ENCODE measurements at regions not wholly inside any gene's neighbourhood (a gene's known extent, or its start where the extent isn't known, plus 50 kb on each side); places are given as distances from the start of the nearest gene placed in this dataset.

- BruUV-seq (replicated peaks), result no TSS peak
- H3K27me3 ChIP-seq (replicated peaks; ENCODE audit: control insufficient read depth, insufficient read depth, low read length), result no peaks in the 10 kb centered on the region
- no peak for TF ChIP-seq CTCF (IDR thresholded peaks at IDR 0.05; ENCODE audit: insufficient read depth in 1 of 2, low read depth in 1 of 2, low read length in 1 of 2, severe bottlenecking in 1 of 2, unreplicated experiment in 1 of 2)
- no peak for DNase-seq
- no peaks in the 10 kb centered on the region for H3K9me3 ChIP-seq
- no peaks in the 10 kb centered on the region for H3K9me3 Mint-ChIP-seq (ENCODE audit: unreplicated experiment)
- H3K27ac Mint-ChIP-seq (ENCODE audit: unreplicated experiment), result no peak overlapping the region
- ChIA-PET CTCF (interaction anchor here (1.5 kb wide), 1 partner anchor 51 kb away, joined by 4 read pairs; no protein-coding TSS in a partner anchor), POLR2A (no interaction called here)
- H3K36me3 Mint-ChIP-seq (ENCODE audit: insufficient read depth, unreplicated experiment), result no peaks in the 10 kb centered on the region
- no peaks in the 10 kb centered on the region for H3K27me3 Mint-ChIP-seq (ENCODE audit: insufficient read depth, unreplicated experiment)
- peaks cover 38% of the 10 kb centered on the region for H3K4me1 ChIP-seq
- no peaks in the 10 kb centered on the region for H3K36me3 ChIP-seq (ENCODE audit: control insufficient read depth, insufficient read depth, low read length)
- peaks cover 20% of the 10 kb centered on the region for H3K4me1 Mint-ChIP-seq (ENCODE audit: low read depth, unreplicated experiment)
- H3K4me3 ChIP-seq (ENCODE audit: low read depth, low read length), result no peak overlapping the region
- intact Hi-C loops (cut with micrococcal nuclease; ENCODE audit: unreplicated experiment), result loop anchor here (2.0 to 5.0 kb wide), 2 partner anchors 14 to 51 kb away; no protein-coding TSS in a partner anchor
- no peak overlapping the region for H3K4me3 Mint-ChIP-seq (ENCODE audit: unreplicated experiment)
These were observed 66.9 kb upstream of the DOCK1 start for GRCh38 chr10:126838316-126838715.

- Mint-ChIP-seq H3K27ac (ENCODE audit: unreplicated experiment) (peak overlapping the region; percentile 59), H3K9me3 (ENCODE audit: unreplicated experiment) (no peaks in the 10 kb centered on the region), H3K36me3 (ENCODE audit: insufficient read depth, unreplicated experiment) (no peaks in the 10 kb centered on the region), H3K4me3 (ENCODE audit: unreplicated experiment) (no peak overlapping the region), H3K4me1 (ENCODE audit: low read depth, unreplicated experiment) (peaks cover 20% of the 10 kb centered on the region), H3K27me3 (ENCODE audit: insufficient read depth, unreplicated experiment) (no peaks in the 10 kb centered on the region)
- no TSS peak for BruUV-seq (replicated peaks)
- intact Hi-C loops (cut with micrococcal nuclease; ENCODE audit: unreplicated experiment), result loop anchor here (2.0 to 5.0 kb wide), 2 partner anchors 14 to 52 kb away; no protein-coding TSS in a partner anchor
- no peak for TF ChIP-seq CTCF (IDR thresholded peaks at IDR 0.05; ENCODE audit: insufficient read depth in 1 of 2, low read depth in 1 of 2, low read length in 1 of 2, severe bottlenecking in 1 of 2, unreplicated experiment in 1 of 2)
- DNase-seq, result peak; percentile 73 to 78
- H3K4me3 ChIP-seq (ENCODE audit: low read depth, low read length), result no peak overlapping the region
- no peaks in the 10 kb centered on the region for H3K9me3 ChIP-seq
- H3K36me3 ChIP-seq (ENCODE audit: control insufficient read depth, insufficient read depth, low read length), result no peaks in the 10 kb centered on the region
- ChIA-PET CTCF (interaction anchor here (1.5 kb wide), 1 partner anchor 52 kb away, joined by 4 read pairs; no protein-coding TSS in a partner anchor), POLR2A (no interaction called here)
- no peaks in the 10 kb centered on the region for H3K27me3 ChIP-seq (replicated peaks; ENCODE audit: control insufficient read depth, insufficient read depth, low read length)
- H3K4me1 ChIP-seq, result peaks cover 47% of the 10 kb centered on the region
These were observed 66.0 kb upstream of the DOCK1 start for GRCh38 chr10:126839094-126839761.

GRCh38 chr10:126840576-126841135 lies 64.6 kb upstream of the DOCK1 start:
- H3K27me3 Mint-ChIP-seq (ENCODE audit: insufficient read depth, unreplicated experiment), result no peaks in the 10 kb centered on the region
- H3K36me3 ChIP-seq (ENCODE audit: control insufficient read depth, insufficient read depth, low read length), result no peaks in the 10 kb centered on the region
- no peak for DNase-seq
- no peaks in the 10 kb centered on the region for H3K27me3 ChIP-seq (replicated peaks; ENCODE audit: control insufficient read depth, insufficient read depth, low read length)
- no peak for TF ChIP-seq CTCF (IDR thresholded peaks at IDR 0.05; ENCODE audit: insufficient read depth in 1 of 2, low read depth in 1 of 2, low read length in 1 of 2, severe bottlenecking in 1 of 2, unreplicated experiment in 1 of 2)
- H3K4me3 ChIP-seq (ENCODE audit: low read depth, low read length), result no peak overlapping the region
- H3K4me1 ChIP-seq, result peaks cover 50% of the 10 kb centered on the region
- no peak overlapping the region for H3K4me3 Mint-ChIP-seq (ENCODE audit: unreplicated experiment)
- H3K9me3 ChIP-seq, result no peaks in the 10 kb centered on the region
- ChIA-PET CTCF (no interaction called here), POLR2A (no interaction called here)
- no TSS peak for BruUV-seq (replicated peaks)
- intact Hi-C loops (cut with micrococcal nuclease; ENCODE audit: unreplicated experiment), result no loop called here
- H3K27ac Mint-ChIP-seq (ENCODE audit: unreplicated experiment), result peak overlapping the region; percentile 59
- H3K36me3 Mint-ChIP-seq (ENCODE audit: insufficient read depth, unreplicated experiment), result no peaks in the 10 kb centered on the region
- H3K9me3 Mint-ChIP-seq (ENCODE audit: unreplicated experiment), result no peaks in the 10 kb centered on the region
- H3K4me1 Mint-ChIP-seq (ENCODE audit: low read depth, unreplicated experiment), result peaks cover 20% of the 10 kb centered on the region

All from Caco-2 (cell line).